Tibial nerve (tissue), 4 donors: ENCODE measurements at regions not wholly inside any gene's neighbourhood (a gene's known extent, or its start where the extent isn't known, plus 50 kb on each side); places are given as distances from the start of the nearest gene placed in this dataset.

Source experiments
- DNase-seq, 2 donors: peaks; one replicate each; pipeline ENCODE4 v3.0.0-alpha.2; 2019; ENCODE audit warnings: low spot score in 2 of 2
- H3K27ac ChIP-seq, 4 donors: fragments of 200-600 bp; sonication (generic) in 3 of 4; one replicate each; pipeline ENCODE4 v1.5.1; 2017 to 2019; ENCODE audit warnings: mild to moderate bottlenecking in 1 of 4
- H3K27me3 ChIP-seq, 2 donors: fragments of 200-600 bp; sonication (generic) in 1 of 2; one replicate each; pipeline versions ENCODE4 v1.5.1 to v1.6.0; 2017 to 2019
- H3K36me3 ChIP-seq, 3 donors: fragments of 200-600 bp; sonication (generic); one replicate each; pipeline ENCODE4 v1.5.1; 2018 to 2019
- H3K4me1 ChIP-seq, 4 donors: fragments of 200-600 bp; sonication (generic) in 3 of 4; one replicate each; pipeline ENCODE4 v1.5.1; 2017 to 2019
- H3K4me3 ChIP-seq, 4 donors: fragments of 200-600 bp; sonication (generic) in 3 of 4; one replicate each; pipeline ENCODE4 v1.5.1; 2017 to 2019; ENCODE audit warnings: mild to moderate bottlenecking in 1 of 4, moderate library complexity in 1 of 4
- H3K9me3 ChIP-seq, 4 donors: fragments of 200-600 bp; sonication (generic) in 3 of 4; one replicate each; pipeline ENCODE4 v1.5.1; 2017 to 2019
- EP300 ChIP-seq, 2 donors: sonication (generic); formaldehyde crosslinking; IDR thresholded peaks; one replicate each; pipeline ENCODE4 v1.6.1; 2017; ENCODE audit warnings: antibody characterized with exemption in 2 of 2, mild to moderate bottlenecking in 1 of 2
- POLR2A ChIP-seq, 2 donors: fragments of 450-650 bp; IDR thresholded peaks; one replicate each; pipeline ENCODE4 v1.6.1; 2017; ENCODE audit warnings: antibody characterized with exemption in 2 of 2, mild to moderate bottlenecking in 2 of 2, moderate library complexity in 2 of 2
- whole genome bisulfite sequencing, 2 donors: methylation state at CpG; one replicate each; pipeline ENCODE4 v1.1.5; 2018; 5-methylcytosine and 5-hydroxymethylcytosine counted together
- TF ChIP-seq, protein P1 (sequence below), 5 experiments: fragments of 200-600 bp in 3 of 5; fragments of 450-650 bp in 2 of 5; sonication (generic) in 3 of 5; IDR thresholded peaks; one replicate each; pipeline ENCODE4 v1.5.1; 2016 to 2019; ENCODE audit warnings: antibody characterized with exemption in 5 of 5, mild to moderate bottlenecking in 3 of 5, moderate library complexity in 2 of 5

DNA sequence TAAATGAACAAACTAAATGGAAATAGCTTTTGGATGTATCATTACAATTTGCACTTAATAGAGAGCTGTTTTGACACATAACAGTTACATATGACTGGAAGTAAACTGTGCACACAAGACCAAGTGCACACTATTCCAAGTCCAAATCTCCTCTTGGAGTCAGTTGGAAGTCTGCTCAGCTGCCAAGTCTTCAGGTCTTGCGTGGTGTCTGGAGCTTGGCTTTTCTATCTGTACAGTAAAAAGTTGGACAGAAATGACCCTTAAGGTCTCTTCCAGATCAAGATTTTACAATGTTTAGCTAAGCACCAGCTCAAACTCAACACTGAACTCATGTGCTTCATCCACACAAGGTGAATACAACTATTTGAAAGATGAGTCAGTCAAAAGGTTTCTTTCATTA lies 456.9 kb downstream of the RASEF start:
- Histone ChIP-seq H3K27ac (no peak overlapping the region), H3K9me3 (no peaks in the 10 kb centered on the region), H3K4me3 (no peak overlapping the region), H3K27me3 (no peaks in the 10 kb centered on the region), H3K36me3 (no peaks in the 10 kb centered on the region), H3K4me1 (peaks cover 0 to 15% (median 3%) of the 10 kb centered on the region in 4 donors)
- TF ChIP-seq POLR2A (IDR thresholded peaks at IDR 0.05) (no peak), EP300 (IDR thresholded peaks at IDR 0.05) (no peak)
- TF ChIP-seq, protein P1, sequence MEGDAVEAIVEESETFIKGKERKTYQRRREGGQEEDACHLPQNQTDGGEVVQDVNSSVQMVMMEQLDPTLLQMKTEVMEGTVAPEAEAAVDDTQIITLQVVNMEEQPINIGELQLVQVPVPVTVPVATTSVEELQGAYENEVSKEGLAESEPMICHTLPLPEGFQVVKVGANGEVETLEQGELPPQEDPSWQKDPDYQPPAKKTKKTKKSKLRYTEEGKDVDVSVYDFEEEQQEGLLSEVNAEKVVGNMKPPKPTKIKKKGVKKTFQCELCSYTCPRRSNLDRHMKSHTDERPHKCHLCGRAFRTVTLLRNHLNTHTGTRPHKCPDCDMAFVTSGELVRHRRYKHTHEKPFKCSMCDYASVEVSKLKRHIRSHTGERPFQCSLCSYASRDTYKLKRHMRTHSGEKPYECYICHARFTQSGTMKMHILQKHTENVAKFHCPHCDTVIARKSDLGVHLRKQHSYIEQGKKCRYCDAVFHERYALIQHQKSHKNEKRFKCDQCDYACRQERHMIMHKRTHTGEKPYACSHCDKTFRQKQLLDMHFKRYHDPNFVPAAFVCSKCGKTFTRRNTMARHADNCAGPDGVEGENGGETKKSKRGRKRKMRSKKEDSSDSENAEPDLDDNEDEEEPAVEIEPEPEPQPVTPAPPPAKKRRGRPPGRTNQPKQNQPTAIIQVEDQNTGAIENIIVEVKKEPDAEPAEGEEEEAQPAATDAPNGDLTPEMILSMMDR (IDR thresholded peaks at IDR 0.05): no peak
- no peak for DNase-seq
- 69 to 94% methylated on average over 1 of the region's 1 CpG for whole genome bisulfite sequencing, 2 donors

GRCh38 chr9:82606492-82607382 lies 456.2 kb downstream of the RASEF start:
- no peak overlapping the region for H3K4me3 ChIP-seq
- H3K9me3 ChIP-seq: no peaks in the 10 kb centered on the region
- 52 to 55% methylated on average over 7 of the region's 7 CpGs for WGBS, 2 donors
- no peaks in the 10 kb centered on the region for H3K27me3 ChIP-seq
- H3K4me1 ChIP-seq: peaks cover 0 to 12% (median 3%) of the 10 kb centered on the region in 4 donors
- no peaks in the 10 kb centered on the region for H3K36me3 ChIP-seq
- H3K27ac ChIP-seq: no peak overlapping the region
- DNase-seq: peak in 1 of 2 donors; percentile 60
- TF ChIP-seq, protein P1 (IDR thresholded peaks at IDR 0.05): peak in 4 of 5 experiments; percentile 39 to 65 (median 48)
- TF ChIP-seq POLR2A (IDR thresholded peaks at IDR 0.05): no peak

DNA sequence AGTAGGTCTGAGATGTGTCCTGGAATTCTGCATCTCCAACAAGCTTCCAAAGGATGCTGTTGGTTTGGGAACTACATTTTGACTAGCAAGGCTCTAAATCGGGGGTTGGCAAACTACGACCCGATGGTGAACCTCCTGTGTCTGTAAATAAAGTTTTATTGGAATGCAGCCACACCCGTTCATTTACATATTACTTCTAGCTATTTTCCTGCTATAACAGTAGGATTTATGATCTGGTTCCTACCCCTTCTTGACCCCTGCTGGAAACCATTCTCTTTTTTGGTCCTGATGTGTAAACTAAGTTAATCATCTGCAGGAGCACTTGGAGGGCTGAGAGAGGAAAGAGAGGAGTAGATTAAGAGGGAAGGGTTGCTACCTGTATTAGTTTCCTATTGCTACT lies 454.5 kb downstream of the RASEF start:
- 72 to 78% methylated on average over 4 of the region's 4 CpGs for WGBS, 2 donors
- DNase-seq: no peak
- Histone ChIP-seq H3K4me3 (no peak overlapping the region), H3K27ac (no peak overlapping the region), H3K9me3 (no peaks in the 10 kb centered on the region), H3K27me3 (no peaks in the 10 kb centered on the region), H3K4me1 (peaks cover 0 to 12% (median 3%) of the 10 kb centered on the region in 4 donors), H3K36me3 (no peaks in the 10 kb centered on the region)
- TF ChIP-seq, protein P1 (IDR thresholded peaks at IDR 0.05): no peak
- TF ChIP-seq EP300 (IDR thresholded peaks at IDR 0.05) (no peak), POLR2A (IDR thresholded peaks at IDR 0.05) (no peak)

GRCh38 chr9:82612942-82613341 lies 450.0 kb downstream of the RASEF start:
- TF ChIP-seq EP300 (IDR thresholded peaks at IDR 0.05) (no peak), POLR2A (IDR thresholded peaks at IDR 0.05) (no peak)
- DNase-seq: no peak
- Histone ChIP-seq H3K36me3 (no peaks in the 10 kb centered on the region), H3K27me3 (no peaks in the 10 kb centered on the region), H3K27ac (no peak overlapping the region), H3K9me3 (no peaks in the 10 kb centered on the region), H3K4me1 (no peaks in the 10 kb centered on the region), H3K4me3 (no peak overlapping the region)
- WGBS, 2 donors: 83 to 88% methylated on average over 5 of the region's 5 CpGs

DNA sequence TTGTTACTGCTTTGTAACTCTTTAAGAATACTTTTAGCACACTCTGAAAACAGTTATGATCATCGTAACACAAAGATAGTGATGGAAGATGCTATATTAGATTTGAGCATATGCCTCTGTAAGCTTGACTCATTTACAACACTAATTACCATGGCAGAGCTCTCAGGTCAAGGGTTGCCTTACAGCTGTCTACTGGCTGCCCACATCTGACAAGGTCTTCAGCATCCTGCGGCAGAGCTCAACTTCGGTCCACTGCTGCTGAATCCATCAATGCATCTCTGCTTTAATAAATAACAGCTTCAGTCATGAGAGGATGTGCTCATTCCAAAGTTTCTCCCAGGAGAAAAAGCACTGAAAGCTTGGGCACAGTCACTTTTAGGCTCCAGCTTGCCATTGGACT lies 449.4 kb downstream of the RASEF start:
- WGBS, 2 donors: 87 to 100% methylated on average over 3 of the region's 3 CpGs
- no peaks in the 10 kb centered on the region for H3K36me3 ChIP-seq
- TF ChIP-seq, protein P1 (IDR thresholded peaks at IDR 0.05): no peak
- no peak for TF ChIP-seq POLR2A (IDR thresholded peaks at IDR 0.05)
- TF ChIP-seq EP300 (IDR thresholded peaks at IDR 0.05): no peak

More for the DNA sequence above, 449.4 kb downstream of the RASEF start:
- Histone ChIP-seq H3K4me1 (no peaks in the 10 kb centered on the region), H3K27me3 (no peaks in the 10 kb centered on the region), H3K27ac (no peak overlapping the region), H3K9me3 (no peaks in the 10 kb centered on the region), H3K4me3 (no peak overlapping the region)
- no peak for DNase-seq
